GM19395 (cell line): ENCODE measurements at regions not wholly inside any gene's neighbourhood (a gene's known extent, or its start where the extent isn't known, plus 50 kb on each side); places are given as distances from the start of the nearest gene placed in this dataset.
"Not testable (repeated sequence)": the region's sequence is repeated elsewhere in the genome, so short reads cannot be mapped to it uniquely, and the experiment has no call there.

ENCODE experiments used
- ATAC-seq: cut with Tn5 transposase; IDR thresholded peaks from one replicate; pipeline ENCODE4 v1.9.1; 2021; ENCODE audit warnings: mild to moderate bottlenecking, moderate library complexity; ENCODE audit not compliant: unreplicated experiment

DNA sequence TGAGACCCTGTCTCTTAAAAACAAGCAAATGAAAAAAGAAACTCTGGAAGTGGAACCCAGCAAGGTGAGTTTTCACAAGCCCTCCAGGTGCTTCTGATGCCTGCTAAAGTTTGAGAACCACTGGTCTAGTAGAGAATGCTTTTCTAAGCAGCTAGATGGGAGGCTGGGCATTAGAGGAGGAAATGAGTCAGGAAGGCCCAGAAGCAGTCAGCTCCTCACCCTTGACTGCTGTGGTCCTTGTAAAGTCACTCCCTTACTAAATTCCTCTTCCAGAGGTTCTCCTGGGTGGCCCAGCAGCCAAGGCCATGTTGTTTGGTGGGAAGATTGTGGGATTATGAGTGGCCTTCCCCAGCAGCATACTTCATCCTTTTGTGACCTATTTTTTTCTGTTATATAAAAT lies 52.0 kb upstream of the FYN start:
- ATAC-seq, result no peak

GRCh38 chr6:111926731-111927302 lies 53.6 kb upstream of the FYN start:
- no peak for ATAC-seq

DNA sequence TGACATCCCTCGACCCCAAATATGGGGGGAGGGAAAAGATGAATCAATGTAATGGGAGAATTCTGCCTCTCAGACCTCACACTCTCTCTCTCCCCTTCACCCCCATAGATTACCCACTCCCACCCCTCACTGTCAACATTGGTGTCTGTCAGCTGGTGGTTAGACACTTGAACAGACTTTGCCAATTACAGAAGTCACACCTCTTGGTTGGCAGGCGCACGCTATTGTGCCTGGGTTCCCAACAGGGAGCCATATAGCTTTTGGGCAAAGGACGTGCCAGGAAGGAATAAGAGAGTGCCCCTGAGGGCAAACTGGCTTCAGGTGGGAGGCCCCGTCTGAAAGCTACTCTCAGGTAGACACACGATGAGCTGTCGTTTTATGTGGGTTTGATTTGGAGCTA lies 54.1 kb upstream of the FYN start:
- no peak for ATAC-seq

- ATAC-seq, result no peak
Observed at GRCh38 chr6:111928139-111928538, 54.9 kb upstream of the FYN start.

- not testable (repeated sequence) for ATAC-seq
Observed at GRCh38 chr6:111934611-111935010, 61.4 kb upstream of the FYN start.

GRCh38 chr6:111936718-111937117 lies 63.5 kb upstream of the FYN start:
- ATAC-seq, result no peak

DNA sequence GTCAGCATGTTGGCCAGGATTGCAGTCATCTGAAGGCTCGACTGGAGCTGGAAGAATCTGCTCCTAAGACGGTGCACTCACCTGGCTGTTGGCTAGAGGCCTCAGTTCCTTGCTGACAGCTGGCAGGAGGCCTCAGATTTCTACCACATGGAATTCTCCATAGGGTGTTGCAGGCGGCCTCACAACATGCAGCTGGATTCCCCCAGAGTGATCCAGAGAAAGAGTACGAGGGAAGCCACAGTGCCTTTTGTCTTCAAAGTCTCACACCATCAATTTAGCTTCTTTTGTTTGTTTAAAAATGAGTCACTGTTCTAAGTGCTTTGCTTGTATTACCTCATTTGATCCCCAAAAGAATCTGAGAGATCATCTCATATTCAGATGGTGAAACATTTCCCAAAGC lies 65.5 kb upstream of the FYN start:
- ATAC-seq, result no peak

- no peak for ATAC-seq
Observed at GRCh38 chr6:111939902-111940301, 66.7 kb upstream of the FYN start.

GRCh38 chr6:111940801-111941200 lies 67.5 kb upstream of the FYN start:
- ATAC-seq, result no peak

- ATAC-seq, result no peak
Observed at GRCh38 chr6:111941686-111942330, 68.6 kb upstream of the FYN start.

- no peak for ATAC-seq
Observed at GRCh38 chr6:111942561-111942960, 69.3 kb upstream of the FYN start.

DNA sequence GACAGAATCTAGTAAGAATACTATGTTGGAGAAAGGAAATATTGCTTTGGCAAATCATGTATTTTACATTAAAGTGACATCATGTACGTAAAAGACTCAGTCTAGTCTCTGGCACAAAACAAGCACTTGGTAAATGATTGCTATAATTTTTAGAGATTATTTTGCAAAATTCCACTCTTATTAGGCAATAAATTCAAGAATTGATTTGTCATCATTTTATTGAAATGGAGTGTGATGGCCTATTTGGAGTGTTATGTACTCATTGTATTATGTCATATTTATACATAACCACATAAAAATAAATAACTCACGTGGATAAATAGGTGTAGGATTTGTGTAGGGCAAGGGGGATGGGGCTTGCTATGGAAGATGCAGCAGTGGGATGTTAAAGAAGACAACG lies 70.0 kb upstream of the FYN start:
- ATAC-seq, result no peak

- ATAC-seq, result no peak
Observed at GRCh38 chr6:111943726-111944125, 70.5 kb upstream of the FYN start.

DNA sequence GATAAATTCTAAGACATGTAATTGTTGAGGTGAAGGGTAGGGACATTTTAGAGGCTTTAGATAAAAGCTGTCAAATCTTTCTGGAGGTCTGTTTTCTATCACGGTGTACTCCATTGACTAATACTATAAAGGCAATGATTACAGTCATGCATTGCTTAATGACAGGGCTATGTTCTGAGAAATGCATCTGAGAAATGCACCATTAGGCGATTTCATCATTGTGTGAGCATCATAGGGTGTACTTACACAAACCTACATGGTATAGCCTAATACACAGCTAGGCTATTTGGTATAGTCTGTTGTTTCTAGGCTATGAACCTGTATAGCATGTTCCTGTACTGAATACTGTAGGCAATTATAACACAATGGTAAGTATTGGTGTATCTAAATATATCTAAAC lies 71.3 kb upstream of the FYN start:
- no peak for ATAC-seq

GRCh38 chr6:111949546-111949945 lies 76.3 kb upstream of the FYN start:
- no peak for ATAC-seq

- ATAC-seq, result not testable (repeated sequence)
Observed at GRCh38 chr6:111949984-111950383, 76.7 kb upstream of the FYN start.

DNA sequence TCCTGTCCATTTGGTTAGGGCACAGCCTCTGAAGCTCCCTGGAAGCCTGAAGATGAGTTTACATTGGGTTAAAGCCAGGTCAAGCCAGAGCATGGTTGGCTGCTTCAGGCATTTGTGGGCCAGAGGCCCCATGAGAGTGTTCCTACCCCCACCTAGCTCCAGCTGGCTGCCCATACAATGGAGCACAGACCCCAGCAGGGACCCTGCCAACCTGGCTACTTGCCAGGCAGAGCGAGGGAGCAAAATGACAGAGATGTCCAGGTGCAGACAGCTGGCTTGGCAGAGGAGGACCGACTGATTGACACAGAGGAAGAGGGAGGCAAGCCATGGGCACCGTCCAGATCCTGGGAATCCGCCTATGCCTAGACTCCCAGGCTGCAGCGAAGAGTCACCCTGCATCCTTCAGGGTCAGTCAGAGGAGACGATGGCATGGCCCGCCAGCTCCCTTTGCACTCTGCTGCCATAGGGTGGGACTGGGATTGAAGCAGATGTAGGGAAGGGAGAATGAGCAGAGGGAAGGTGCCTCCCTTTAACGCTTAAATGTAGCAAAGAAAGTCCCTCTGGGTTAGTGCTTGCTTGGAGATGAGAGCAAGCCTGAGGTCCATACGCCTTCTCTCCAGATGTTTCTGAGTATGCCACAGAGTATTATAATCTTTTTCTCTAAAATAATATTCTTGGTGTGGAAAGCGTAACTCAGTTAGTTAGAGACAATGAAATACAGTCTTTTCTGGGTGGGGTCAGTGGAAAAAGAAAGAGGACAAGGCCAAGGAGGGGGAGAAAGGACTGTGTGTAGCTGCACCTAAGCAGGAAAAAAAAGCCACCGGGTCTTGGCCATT lies 77.6 kb upstream of the FYN start:
- no peak for ATAC-seq

- ATAC-seq, result no peak
Observed at GRCh38 chr6:111951497-111952085, 78.3 kb upstream of the FYN start.

- no peak for ATAC-seq
Observed at GRCh38 chr6:111952274-111952673, 79.0 kb upstream of the FYN start.

GRCh38 chr6:111952821-111953540 lies 79.7 kb upstream of the FYN start:
- no peak for ATAC-seq

- ATAC-seq, result no peak
Observed at GRCh38 chr6:111956098-111956497, 82.8 kb upstream of the FYN start.
